Neural cell (in vitro differentiated cells): ENCODE measurements at regions not wholly inside any gene's neighbourhood (a gene's known extent, or its start where the extent isn't known, plus 50 kb on each side); places are given as distances from the start of the nearest gene placed in this dataset.

Experiments
- H2AFZ ChIP-seq: fragments of 200-600, 300-800 bp; sonication (generic), shearing (Covaris generic); 2 replicates; pipeline ENCODE4 v1.6.0; 2014; ENCODE audit warnings: low read depth, mild to moderate bottlenecking, antibody characterized with exemption, low read length, moderate library complexity
- H3F3A ChIP-seq: fragments of 200-600 bp; shearing (Covaris generic); 2 replicates; pipeline ENCODE4 v1.6.1; 2016; ENCODE audit warnings: mild to moderate bottlenecking, moderate library complexity, mixed read lengths, antibody characterized with exemption, low read length; ENCODE audit not compliant: insufficient read depth, poor library complexity, severe bottlenecking
- H3K27ac ChIP-seq: fragments of 200-600, 300-800 bp; sonication (generic), shearing (Covaris generic); 2 replicates; pipeline ENCODE4 v1.5.1; 2014; ENCODE audit warnings: mild to moderate bottlenecking, low read length, moderate library complexity
- H3K27me3 ChIP-seq: fragments of 300-800, 200-600 bp; sonication (generic), shearing (Covaris generic); 2 replicates; pipeline ENCODE4 v1.6.0; 2014; ENCODE audit warnings: mild to moderate bottlenecking, low read depth, low read length, moderate library complexity; ENCODE audit not compliant: insufficient read depth
- H3K36me3 ChIP-seq: fragments of 300-800, 200-600 bp; sonication (generic), shearing (Covaris generic); 2 replicates; pipeline ENCODE4 v1.5.1; 2014; ENCODE audit warnings: mild to moderate bottlenecking, antibody characterized with exemption, low read length, moderate library complexity; ENCODE audit not compliant: insufficient read depth
- H3K4me2 ChIP-seq: fragments of 300-800, 200-600 bp; sonication (generic), shearing (Covaris generic); 2 replicates; pipeline ENCODE4 v1.6.0; 2014; ENCODE audit warnings: mild to moderate bottlenecking, low read length
- H3K4me3 ChIP-seq: fragments of 300-800, 200-600 bp; sonication (generic), shearing (Covaris generic); 2 replicates; pipeline ENCODE4 v1.5.1; 2014; ENCODE audit warnings: mild to moderate bottlenecking, low read length, moderate library complexity
- H3K79me2 ChIP-seq: fragments of 200-600 bp; shearing (Covaris generic); replicated peaks from 2 replicates; pipeline ENCODE4 v1.6.0; 2014; ENCODE audit warnings: mild to moderate bottlenecking, low read length, moderate library complexity; ENCODE audit not compliant: insufficient read depth
- H3K9ac ChIP-seq: fragments of 300-800, 200-600 bp; sonication (generic), shearing (Covaris generic); 2 replicates; pipeline ENCODE4 v1.6.1; 2016; ENCODE audit warnings: mild to moderate bottlenecking, low read length, mixed read lengths
- H3K9me2 ChIP-seq: fragments of 200-600 bp; shearing (Covaris generic); 2 replicates; pipeline ENCODE4 v1.6.1; 2016; ENCODE audit warnings: mild to moderate bottlenecking, low read length, mixed read lengths; ENCODE audit not compliant: insufficient read depth
- H3K9me3 ChIP-seq: fragments of 200-600, 300-800 bp; sonication (generic), shearing (Covaris generic); 2 replicates; pipeline ENCODE4 v1.6.1; 2016; ENCODE audit warnings: mild to moderate bottlenecking, mixed run types, low read length, moderate library complexity, mixed read lengths
- H4K20me1 ChIP-seq: fragments of 200-600 bp; shearing (Covaris generic); 2 replicates; pipeline ENCODE4 v1.6.1; 2016; ENCODE audit warnings: mild to moderate bottlenecking, mixed run types; ENCODE audit not compliant: insufficient read depth
- EP300 ChIP-seq: fragments of 450-650 bp; conservative IDR thresholded peaks from 2 replicates; pipeline ENCODE4 v1.6.1; 2014; ENCODE audit warnings: antibody characterized with exemption, mild to moderate bottlenecking, moderate library complexity; ENCODE audit not compliant: poor library complexity, severe bottlenecking
- EZH2 ChIP-seq: fragments of 200-600, 300-800 bp; shearing (Covaris generic), sonication (generic); IDR thresholded peaks from 2 replicates; pipeline ENCODE4 v1.6.1; 2014; ENCODE audit warnings: antibody characterized with exemption, low read length, borderline replicate concordance, mild to moderate bottlenecking; ENCODE audit not compliant: insufficient read depth, poor library complexity, severe bottlenecking
- MXI1 ChIP-seq: fragments of 450-650 bp; conservative IDR thresholded peaks from 2 replicates; pipeline ENCODE4 v1.6.1; 2014; ENCODE audit warnings: antibody characterized with exemption, mild to moderate bottlenecking; ENCODE audit not compliant: poor library complexity, severe bottlenecking
- POLR2AphosphoS5 ChIP-seq: IDR thresholded peaks from 2 replicates; pipeline ENCODE4 v1.6.1; 2012
- RAD21 ChIP-seq: fragments of 450-650 bp; conservative IDR thresholded peaks from 2 replicates; pipeline ENCODE4 v1.6.1; 2014; ENCODE audit warnings: antibody characterized with exemption, mild to moderate bottlenecking, moderate library complexity
- REST ChIP-seq: IDR thresholded peaks from 2 replicates; pipeline ENCODE4 v1.6.1; 2012; ENCODE audit warnings: borderline replicate concordance
- SMC3 ChIP-seq: fragments of 450-650 bp; conservative IDR thresholded peaks from 2 replicates; pipeline ENCODE4 v1.6.1; 2014; ENCODE audit warnings: antibody characterized with exemption, mild to moderate bottlenecking, moderate library complexity; ENCODE audit not compliant: poor library complexity
- TAF1 ChIP-seq: IDR thresholded peaks from 2 replicates; pipeline ENCODE4 v1.6.1; 2012; ENCODE audit warnings: low read depth
- TF ChIP-seq, protein P1 (sequence below): fragments of 450-650 bp; IDR thresholded peaks from 2 replicates; pipeline ENCODE4 v1.5.1; 2014; ENCODE audit warnings: antibody characterized with exemption, mild to moderate bottlenecking, moderate library complexity; ENCODE audit not compliant: poor library complexity, severe bottlenecking

DNA sequence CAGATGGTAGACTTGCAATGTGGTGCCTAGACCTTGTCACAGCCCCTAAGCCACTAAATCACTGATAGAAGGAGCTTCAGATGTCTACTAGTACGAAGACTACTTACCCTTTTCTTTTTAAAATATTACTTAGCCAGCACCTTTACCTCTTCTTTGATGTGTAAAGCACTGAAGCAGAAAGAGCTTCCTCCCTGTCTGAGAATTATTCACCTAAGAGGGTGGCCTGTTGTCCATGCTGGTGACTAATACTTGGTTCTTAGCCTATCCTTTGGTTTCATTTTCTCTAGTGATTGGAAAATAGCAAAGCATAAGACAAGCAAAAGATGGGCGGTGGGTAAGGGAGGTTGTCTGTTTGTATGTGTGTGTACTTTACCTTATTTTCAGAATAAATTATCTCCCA is 794.6 kb downstream of the TFAP2A start:
- peaks cover 5% of the 10 kb centered on the region for H3K9me3 ChIP-seq
- H3F3A ChIP-seq = no peaks in the 10 kb centered on the region
- no peak overlapping the region for H3K4me2 ChIP-seq
- no peak overlapping the region for H2AFZ ChIP-seq
- no peak overlapping the region for H3K27ac ChIP-seq
- H4K20me1 ChIP-seq = no peaks in the 10 kb centered on the region
- no peaks in the 10 kb centered on the region for H3K9me2 ChIP-seq
- H3K4me3 ChIP-seq = no peak overlapping the region
- no peaks in the 10 kb centered on the region for H3K27me3 ChIP-seq
- no peaks in the 10 kb centered on the region for H3K36me3 ChIP-seq
- no peak for TF ChIP-seq REST
- no peak for TF ChIP-seq POLR2AphosphoS5
- no peak for TF ChIP-seq MXI1
- no peaks in the 10 kb centered on the region for H3K79me2 ChIP-seq
- H3K9ac ChIP-seq = no peak overlapping the region

DNA sequence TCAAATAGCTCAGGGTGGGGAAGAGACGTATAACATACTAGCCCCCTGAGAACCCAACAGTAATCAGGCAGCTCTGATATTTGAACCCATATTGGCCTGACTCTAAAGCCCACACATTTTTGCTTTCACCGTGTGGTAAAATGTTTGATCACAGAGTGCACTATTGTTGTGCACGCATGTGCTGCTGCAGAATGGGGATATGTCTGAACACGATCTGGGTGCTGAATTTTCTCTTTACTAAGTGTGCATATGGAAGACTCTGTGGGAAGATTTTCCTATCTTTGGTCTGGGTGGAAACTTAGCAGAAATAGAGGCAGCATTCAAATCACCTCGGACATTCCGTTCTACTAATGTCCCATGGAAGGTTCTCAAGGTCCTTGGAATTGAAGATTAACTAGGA is 800.1 kb downstream of the TFAP2A start:
- Histone ChIP-seq H2AFZ (no peak overlapping the region), H3K4me3 (no peak overlapping the region)
- TF ChIP-seq EZH2 = no peak
- TF ChIP-seq, protein P1, sequence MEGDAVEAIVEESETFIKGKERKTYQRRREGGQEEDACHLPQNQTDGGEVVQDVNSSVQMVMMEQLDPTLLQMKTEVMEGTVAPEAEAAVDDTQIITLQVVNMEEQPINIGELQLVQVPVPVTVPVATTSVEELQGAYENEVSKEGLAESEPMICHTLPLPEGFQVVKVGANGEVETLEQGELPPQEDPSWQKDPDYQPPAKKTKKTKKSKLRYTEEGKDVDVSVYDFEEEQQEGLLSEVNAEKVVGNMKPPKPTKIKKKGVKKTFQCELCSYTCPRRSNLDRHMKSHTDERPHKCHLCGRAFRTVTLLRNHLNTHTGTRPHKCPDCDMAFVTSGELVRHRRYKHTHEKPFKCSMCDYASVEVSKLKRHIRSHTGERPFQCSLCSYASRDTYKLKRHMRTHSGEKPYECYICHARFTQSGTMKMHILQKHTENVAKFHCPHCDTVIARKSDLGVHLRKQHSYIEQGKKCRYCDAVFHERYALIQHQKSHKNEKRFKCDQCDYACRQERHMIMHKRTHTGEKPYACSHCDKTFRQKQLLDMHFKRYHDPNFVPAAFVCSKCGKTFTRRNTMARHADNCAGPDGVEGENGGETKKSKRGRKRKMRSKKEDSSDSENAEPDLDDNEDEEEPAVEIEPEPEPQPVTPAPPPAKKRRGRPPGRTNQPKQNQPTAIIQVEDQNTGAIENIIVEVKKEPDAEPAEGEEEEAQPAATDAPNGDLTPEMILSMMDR = no peak
- TF ChIP-seq POLR2AphosphoS5 = no peak
- no peak for TF ChIP-seq TAF1
- TF ChIP-seq EP300 = no peak
- no peak for TF ChIP-seq SMC3
- TF ChIP-seq MXI1 = no peak
- TF ChIP-seq RAD21 = no peak
- no peak for TF ChIP-seq REST

More for the DNA sequence above, 800.1 kb downstream of the TFAP2A start:
- H3K27ac ChIP-seq = no peak overlapping the region
- H3F3A ChIP-seq = no peaks in the 10 kb centered on the region
- H3K27me3 ChIP-seq = no peaks in the 10 kb centered on the region
- no peaks in the 10 kb centered on the region for H3K9me2 ChIP-seq
- no peaks in the 10 kb centered on the region for H3K79me2 ChIP-seq
- H3K36me3 ChIP-seq = no peaks in the 10 kb centered on the region
- H4K20me1 ChIP-seq = no peaks in the 10 kb centered on the region
- H3K4me2 ChIP-seq = no peak overlapping the region
- no peak overlapping the region for H3K9ac ChIP-seq
- H3K9me3 ChIP-seq = no peaks in the 10 kb centered on the region
